Activated T-cell treated with anti-CD3 and anti-CD28 coated beads, Interleukin-2, amount 50 U/mL, for 48 hours (primary cell): ENCODE measurements at regions not wholly inside any gene's neighbourhood (a gene's known extent, or its start where the extent isn't known, plus 50 kb on each side); places are given as distances from the start of the nearest gene placed in this dataset.

Experiments
- DNase-seq, 2 experiments: peaks; one replicate each; pipeline ENCODE4 v3.0.0-alpha.2; 2020

- no peak for DNase-seq
These were observed 357.6 kb downstream of the TBC1D4 start for GRCh38 chr13:75124415-75124814.

DNA sequence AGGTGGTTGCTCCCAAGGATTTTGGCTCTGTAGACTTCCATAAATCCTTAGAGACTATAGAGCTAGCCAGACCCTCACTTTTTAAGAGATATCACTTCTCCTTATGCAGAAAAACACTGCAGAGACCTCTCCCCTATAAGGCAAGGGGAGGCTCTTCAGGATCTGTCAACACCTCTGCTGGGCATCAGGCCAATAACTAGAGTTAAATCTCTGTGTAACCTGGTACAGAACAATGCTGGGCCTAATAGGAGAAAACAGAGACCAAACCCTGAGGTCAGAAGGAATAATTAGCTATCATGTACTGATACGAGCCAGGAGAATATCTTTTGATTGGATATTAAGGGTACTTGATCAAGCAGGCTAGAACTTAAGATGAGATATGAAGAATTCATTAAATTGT, 358.5 kb downstream of the TBC1D4 start:
- DNase-seq: no peak

DNA sequence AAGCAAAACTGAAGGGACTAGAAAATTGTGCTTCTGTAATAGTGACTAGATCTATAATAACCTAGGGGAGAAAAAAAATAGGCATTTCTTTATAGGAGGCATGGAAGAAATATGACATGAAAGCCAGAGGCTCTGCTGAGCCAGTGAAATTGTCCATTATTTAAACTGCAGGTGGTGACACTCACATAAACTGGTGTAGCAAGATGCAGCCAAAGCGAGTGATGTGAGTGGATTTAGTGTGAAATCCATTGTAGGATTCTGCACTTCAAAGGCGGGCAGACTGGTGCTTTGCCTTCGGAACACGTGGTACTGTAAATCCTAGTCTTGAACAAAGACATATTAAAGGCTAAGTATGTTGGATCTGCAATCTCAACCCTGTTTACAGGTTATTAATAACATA, 361.9 kb downstream of the TBC1D4 start:
- no peak for DNase-seq

DNA sequence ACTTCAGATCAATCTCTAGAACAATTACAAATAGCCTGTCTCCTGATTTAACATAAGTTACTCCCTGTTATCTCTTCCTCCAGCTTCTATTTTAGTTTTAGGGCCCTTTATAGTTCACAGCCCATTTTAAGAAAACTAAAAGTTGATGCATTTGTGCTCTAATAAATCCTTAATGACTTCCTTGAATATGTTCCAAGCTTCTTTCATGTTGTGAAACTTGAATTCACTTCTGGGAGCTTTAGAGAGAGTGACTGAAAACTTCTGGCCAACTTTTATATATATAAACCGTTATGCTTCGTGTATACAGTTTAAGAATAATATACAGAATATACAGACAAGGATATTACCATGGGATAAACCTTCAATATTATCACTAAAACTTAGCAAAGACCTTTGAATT, 366.8 kb downstream of the TBC1D4 start:
- no peak for DNase-seq

- DNase-seq: no peak
These were observed 378.0 kb downstream of the TBC1D4 start for GRCh38 chr13:75103976-75104375.

DNA sequence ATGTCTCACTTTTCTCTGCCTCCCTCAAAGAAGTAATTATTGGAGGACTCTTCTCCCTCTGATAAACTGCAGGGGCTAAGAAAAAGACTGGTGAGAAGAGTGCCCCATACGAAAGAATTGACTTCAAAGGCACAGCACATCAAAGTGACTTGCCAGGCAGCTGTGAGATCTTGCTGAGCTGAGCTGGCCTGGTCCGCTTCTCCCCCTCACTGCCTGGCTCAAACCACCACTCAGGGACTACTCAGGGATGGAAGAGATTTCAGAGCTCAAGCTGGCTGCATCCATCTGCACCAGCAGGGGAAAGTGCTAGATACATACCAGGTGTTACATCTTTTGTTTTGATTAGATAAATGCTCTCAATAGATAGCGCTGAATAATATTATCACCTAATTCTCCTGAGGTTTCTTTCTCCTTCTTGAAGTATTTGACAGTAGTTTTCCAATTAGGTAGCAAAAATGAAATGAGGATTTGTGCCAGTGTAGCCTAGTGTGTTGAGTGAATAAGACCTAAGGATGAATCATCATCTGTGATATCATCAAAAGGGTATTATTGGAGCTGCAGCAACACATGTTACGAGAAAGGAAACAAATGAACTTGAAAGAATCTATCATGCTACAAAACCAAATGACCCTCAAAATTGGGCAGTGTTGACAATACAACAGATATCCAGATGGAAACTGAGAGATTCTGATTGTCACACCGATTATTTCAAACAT, 379.8 kb downstream of the TBC1D4 start:
- DNase-seq: no peak

- DNase-seq: no peak
These were observed 380.6 kb downstream of the TBC1D4 start for GRCh38 chr13:75101348-75101747.

DNA sequence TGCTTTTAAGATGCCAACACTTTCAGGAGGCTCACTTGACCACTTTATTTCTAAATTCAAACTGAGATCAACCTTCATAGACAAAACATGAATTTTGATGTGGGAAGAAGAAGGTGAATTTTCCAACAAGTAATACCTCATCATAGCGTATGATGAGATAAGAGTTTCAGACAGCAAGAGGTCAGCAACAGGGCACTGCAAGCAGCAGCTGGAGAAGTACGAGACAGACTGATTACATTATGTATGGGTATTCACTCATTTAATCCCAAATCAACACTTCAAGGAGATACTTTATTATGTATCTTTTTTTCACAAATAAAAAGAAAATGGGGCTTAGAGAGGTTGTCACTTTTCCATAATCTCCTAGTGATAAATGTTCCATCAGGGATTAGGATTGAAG, 389.8 kb downstream of the TBC1D4 start:
- DNase-seq: no peak

- no peak for DNase-seq
These were observed 390.3 kb downstream of the TBC1D4 start for GRCh38 chr13:75091718-75092117.

GRCh38 chr13:75090872-75091615, 390.9 kb downstream of the TBC1D4 start:
- DNase-seq: no peak

GRCh38 chr13:75088915-75089314, 393.1 kb downstream of the TBC1D4 start:
- no peak for DNase-seq

GRCh38 chr13:75079226-75079625, 402.7 kb downstream of the TBC1D4 start:
- DNase-seq: no peak

DNA sequence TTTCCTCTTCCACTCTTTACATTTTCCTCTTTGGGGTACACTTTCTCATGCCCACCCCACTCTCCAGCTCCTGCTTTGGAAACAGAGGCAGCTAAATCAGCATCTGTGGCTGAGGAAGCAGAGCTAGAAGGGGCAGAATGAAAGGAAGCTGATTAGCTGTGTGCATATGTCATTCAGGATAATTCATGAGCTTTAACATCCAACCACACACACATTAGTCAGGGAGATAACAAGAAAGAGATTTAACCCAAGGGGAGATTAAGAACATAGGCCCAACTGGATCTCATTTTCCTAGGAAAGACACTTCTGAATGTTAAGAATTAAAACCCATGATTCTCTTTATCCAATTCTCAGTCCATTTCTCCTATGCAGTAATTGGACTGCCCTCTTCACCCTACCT, 405.5 kb downstream of the TBC1D4 start:
- DNase-seq: no peak

DNA sequence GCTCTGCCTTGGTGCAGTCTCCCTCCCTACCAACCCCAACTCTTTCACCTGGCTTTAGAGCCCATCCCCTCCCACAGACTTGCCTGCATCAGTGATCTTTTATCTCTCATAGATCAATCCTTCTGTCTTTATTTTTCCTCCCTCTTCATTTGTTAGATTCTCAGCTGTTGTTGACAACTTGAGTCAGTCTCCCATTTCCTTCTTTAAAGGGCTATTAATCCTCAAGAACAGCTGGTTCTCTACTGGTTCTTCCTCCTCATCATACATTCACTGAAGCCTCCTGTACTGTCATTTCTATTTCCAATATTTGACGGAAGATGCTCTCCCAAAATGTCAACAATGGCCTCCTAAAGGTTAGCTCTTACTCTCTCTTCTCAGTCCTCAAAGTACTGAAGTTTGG, 408.2 kb downstream of the TBC1D4 start:
- no peak for DNase-seq

DNA sequence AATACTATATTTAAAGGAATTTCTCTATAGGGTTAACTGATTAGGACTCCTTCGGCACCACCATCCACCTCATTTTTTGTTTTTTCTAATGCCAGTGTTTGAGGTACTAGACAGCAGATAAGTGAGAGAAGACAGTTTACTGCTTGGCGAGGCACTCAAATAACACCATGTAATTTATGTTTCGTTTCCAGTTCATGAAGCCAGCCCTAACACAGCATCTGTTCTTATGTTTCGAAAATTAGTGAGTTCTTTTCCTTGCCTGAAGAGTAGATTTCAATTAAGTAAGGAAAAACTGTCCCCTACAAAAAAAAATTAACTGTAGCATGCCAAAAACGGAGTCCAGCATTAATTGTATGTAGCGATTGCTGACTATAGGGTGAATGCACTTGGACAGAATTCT, 409.1 kb downstream of the TBC1D4 start:
- DNase-seq: no peak

- no peak for DNase-seq
These were observed 409.6 kb downstream of the TBC1D4 start for GRCh38 chr13:75072368-75072767.

- DNase-seq: no peak
These were observed 410.2 kb downstream of the TBC1D4 start for GRCh38 chr13:75071796-75072195.

GRCh38 chr13:75071395-75071794, 410.6 kb downstream of the TBC1D4 start:
- DNase-seq: no peak

GRCh38 chr13:75061909-75062308, 420.1 kb downstream of the TBC1D4 start:
- DNase-seq: no peak

DNA sequence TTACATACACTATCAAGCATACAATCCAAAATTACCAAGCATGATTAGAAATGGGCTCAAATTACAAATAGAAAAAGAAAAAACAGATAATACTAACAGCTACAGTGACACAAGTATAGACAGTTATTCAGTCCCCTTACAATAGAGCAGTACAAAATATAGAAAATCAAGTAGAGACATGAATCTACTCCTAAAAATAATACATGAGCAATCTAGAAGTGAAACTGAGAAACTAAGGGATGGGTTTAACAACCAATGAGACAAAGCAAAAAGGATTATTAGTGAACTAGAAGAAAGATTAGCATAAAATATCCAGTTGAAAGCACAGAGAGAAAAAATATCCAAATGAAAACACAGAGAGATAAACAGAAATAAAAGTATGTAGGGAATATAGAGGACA, 426.7 kb downstream of the TBC1D4 start:
- no peak for DNase-seq

GRCh38 chr13:75052616-75053015, 429.4 kb downstream of the TBC1D4 start:
- DNase-seq: no peak

- DNase-seq: no peak
These were observed 431.4 kb downstream of the TBC1D4 start for GRCh38 chr13:75050419-75051046.

DNA sequence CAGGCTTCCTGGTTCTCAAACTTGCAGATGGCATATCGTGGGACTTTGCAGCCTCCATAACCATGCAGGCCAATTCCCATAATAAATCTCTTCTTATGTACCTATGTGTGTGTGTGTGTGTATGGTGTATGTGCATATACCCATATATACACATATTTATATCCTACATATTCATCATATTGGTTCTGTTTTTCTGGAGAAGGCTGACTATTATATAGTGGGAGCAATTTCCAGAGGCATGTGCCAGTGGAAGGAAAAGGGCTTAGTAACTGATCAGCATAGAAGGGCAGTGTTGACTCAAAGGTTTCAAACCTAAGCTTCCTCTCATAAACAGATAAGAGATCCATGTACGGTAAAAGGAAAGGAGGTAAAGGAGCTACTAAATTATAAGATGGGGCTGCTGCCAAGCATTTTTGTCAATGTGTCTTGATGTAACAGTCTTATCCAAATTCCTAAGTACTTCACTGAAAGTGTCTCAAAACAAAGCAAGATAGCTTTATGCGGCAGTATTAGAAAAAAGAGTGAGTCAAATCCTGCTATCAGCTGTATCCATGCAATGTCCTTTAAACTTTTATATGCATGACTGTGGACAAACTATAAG, 432.1 kb downstream of the TBC1D4 start:
- no peak for DNase-seq

DNA sequence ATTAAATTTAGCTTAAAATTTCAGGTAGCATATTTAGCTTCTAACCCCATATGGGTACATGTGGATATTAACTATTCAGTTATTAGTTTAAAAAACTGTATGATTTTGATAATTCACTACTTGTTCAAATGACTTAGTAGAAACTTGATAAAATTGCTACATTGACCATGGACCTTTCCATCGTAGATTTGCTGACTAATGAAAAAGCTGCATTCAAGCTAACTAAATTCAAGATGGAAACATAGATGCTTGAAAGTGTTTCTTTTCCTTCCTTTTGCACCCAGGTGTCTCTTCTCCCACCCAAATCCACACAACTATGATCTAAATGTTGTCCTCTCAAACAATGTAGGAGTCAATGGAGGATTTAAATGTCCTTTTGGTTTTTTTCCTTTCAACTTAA, 439.2 kb downstream of the TBC1D4 start:
- no peak for DNase-seq
